Panc1 (cell line): ENCODE measurements at regions not wholly inside any gene's neighbourhood (a gene's known extent, or its start where the extent isn't known, plus 50 kb on each side); places are given as distances from the start of the nearest gene placed in this dataset.

ENCODE experiments used
- ATAC-seq: fragments of 200-7000 bp; cut with Tn5 transposase; 2 replicates; pipeline ENCODE4 v1.9.1; 2020; ENCODE audit warnings: mild to moderate bottlenecking, moderate library complexity
- BruUV-seq: library from RNA; stranded (reverse); fragments of 400-500 nt; replicated peaks from 2 replicates; lab custom pipeline; 2021; lab: Mats Ljungman, UMichigan
- CTCF ChIA-PET: fragments of 300-600 bp; sonication (Branson Sonifier 250); formaldehyde crosslinking; loops from one replicate; lab custom pipeline; 2022; ENCODE audit warnings: antibody characterized with exemption; lab: Charles Lee
- POLR2A ChIA-PET: fragments of 300-600 bp; sonication (Branson Sonifier 250); formaldehyde crosslinking; loops from one replicate; lab custom pipeline; 2022; ENCODE audit warnings: antibody characterized with exemption; lab: Charles Lee
- DNase-seq: peaks from one replicate; pipeline ENCODE4 v3.0.0-alpha.2; 2010; ENCODE audit warnings: low read depth, low spot score
- H3K27ac ChIP-seq: 2 replicates; pipeline ENCODE4 v1.5.1; 2011; ENCODE audit warnings: mild to moderate bottlenecking, low read length, inconsistent platforms
- H3K27me3 ChIP-seq: fragments of 200-500 bp; sonication (Bioruptor generic); 2 replicates; pipeline ENCODE4 v1.6.0; 2014; ENCODE audit warnings: low read length, inconsistent platforms; ENCODE audit not compliant: control insufficient read depth, insufficient read depth
- H3K36me3 ChIP-seq: fragments of 200-500 bp; sonication (Bioruptor generic); 2 replicates; pipeline ENCODE4 v1.5.1; 2014; ENCODE audit warnings: inconsistent platforms, mild to moderate bottlenecking, low read length, moderate library complexity; ENCODE audit not compliant: control insufficient read depth, insufficient read depth
- H3K4me1 ChIP-seq: 2 replicates; pipeline ENCODE4 v1.5.1; 2011; ENCODE audit warnings: inconsistent platforms, mild to moderate bottlenecking, low read length, moderate library complexity; ENCODE audit not compliant: control insufficient read depth, insufficient read depth
- H3K4me3 ChIP-seq, 2 experiments: 2 replicates each; pipeline ENCODE4 v1.5.1; 2011 to 2012; ENCODE audit warnings: low read depth in 2 of 2, low read length in 2 of 2, mild to moderate bottlenecking in 2 of 2, inconsistent platforms in 1 of 2, moderate library complexity in 1 of 2
- H3K9me3 ChIP-seq: fragments of 200-500 bp; sonication (Bioruptor generic); 2 replicates; pipeline ENCODE4 v1.5.1; 2014; ENCODE audit warnings: low read depth, mild to moderate bottlenecking, inconsistent platforms, low read length, moderate library complexity; ENCODE audit not compliant: control insufficient read depth, insufficient read depth
- POLR2AphosphoS5 ChIP-seq: IDR thresholded peaks from 2 replicates; pipeline ENCODE4 v1.6.1; 2012; ENCODE audit warnings: mild to moderate bottlenecking, low read depth, low read length, moderate library complexity
- SIN3A ChIP-seq: IDR thresholded peaks from 2 replicates; pipeline ENCODE4 v1.6.1; 2012; ENCODE audit warnings: low read depth, mild to moderate bottlenecking, low read length, moderate library complexity, borderline replicate concordance; ENCODE audit not compliant: insufficient read depth
- TCF7L2 ChIP-seq: IDR thresholded peaks from 2 replicates; pipeline ENCODE4 v1.6.1; 2011; ENCODE audit warnings: mild to moderate bottlenecking, low read depth, low read length, inconsistent platforms
- in situ Hi-C: cut with HindIII; loops from 2 replicates; pipeline ENCODE4 v1.10.0; 2016; ENCODE audit warnings: low sequenced_read_pairs, low pct_unique_long_range_greater_than_20kb
- intact Hi-C: fragments of 100-400 bp; cut with micrococcal nuclease; formaldehyde crosslinking; loops from one replicate; pipeline ENCODE4 v1.10.0; 2022; ENCODE audit not compliant: unreplicated experiment
- TF ChIP-seq, protein P1 (sequence below), 2 experiments: IDR thresholded peaks; 2 replicates each; pipeline ENCODE4 v1.6.1; 2011 to 2012; ENCODE audit warnings: low read depth in 2 of 2, control low read depth in 1 of 2, low read length in 1 of 2, mild to moderate bottlenecking in 1 of 2, moderate library complexity in 1 of 2; ENCODE audit not compliant: insufficient read depth in 1 of 2
- TF ChIP-seq, protein P2 (sequence below): fragments of 450-650 bp; IDR thresholded peaks from 2 replicates; pipeline ENCODE4 v1.5.1; 2017; ENCODE audit warnings: mild to moderate bottlenecking

DNA sequence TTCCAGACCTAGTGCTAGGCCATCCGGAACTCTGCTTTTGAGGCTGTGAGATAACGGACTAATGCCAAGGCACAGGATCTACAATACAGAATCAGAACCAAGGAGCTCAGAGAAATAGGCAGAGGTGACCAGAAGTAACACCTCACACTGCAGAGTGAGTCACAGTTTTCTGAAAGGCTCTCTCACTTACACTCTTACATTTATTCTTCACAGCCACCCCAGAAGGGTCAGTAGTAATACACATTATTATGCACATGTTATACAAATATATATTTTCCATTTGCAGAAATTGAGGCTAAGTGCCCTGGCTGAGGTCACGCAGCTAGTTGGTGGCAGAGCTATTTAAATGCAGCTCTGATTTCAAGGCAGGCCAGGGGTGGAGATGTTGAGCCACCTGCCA lies 542.5 kb downstream of the OMA1 start:
- Histone ChIP-seq H3K36me3 (no peaks in the 10 kb centered on the region), H3K27ac (no peak overlapping the region), H3K4me3 (no peak overlapping the region), H3K9me3 (no peaks in the 10 kb centered on the region), H3K27me3 (peaks cover 6% of the 10 kb centered on the region), H3K4me1 (no peaks in the 10 kb centered on the region)
- intact Hi-C loops (no loop called here), in situ Hi-C loops (no loop called here)
- BruUV-seq, result no TSS peak
- ChIA-PET CTCF (no interaction called here), POLR2A (no interaction called here)
- DNase-seq, result no peak
- TF ChIP-seq SIN3A, result no peak
- TF ChIP-seq POLR2AphosphoS5, result no peak
- no peak for TF ChIP-seq TCF7L2
- TF ChIP-seq, protein P1, sequence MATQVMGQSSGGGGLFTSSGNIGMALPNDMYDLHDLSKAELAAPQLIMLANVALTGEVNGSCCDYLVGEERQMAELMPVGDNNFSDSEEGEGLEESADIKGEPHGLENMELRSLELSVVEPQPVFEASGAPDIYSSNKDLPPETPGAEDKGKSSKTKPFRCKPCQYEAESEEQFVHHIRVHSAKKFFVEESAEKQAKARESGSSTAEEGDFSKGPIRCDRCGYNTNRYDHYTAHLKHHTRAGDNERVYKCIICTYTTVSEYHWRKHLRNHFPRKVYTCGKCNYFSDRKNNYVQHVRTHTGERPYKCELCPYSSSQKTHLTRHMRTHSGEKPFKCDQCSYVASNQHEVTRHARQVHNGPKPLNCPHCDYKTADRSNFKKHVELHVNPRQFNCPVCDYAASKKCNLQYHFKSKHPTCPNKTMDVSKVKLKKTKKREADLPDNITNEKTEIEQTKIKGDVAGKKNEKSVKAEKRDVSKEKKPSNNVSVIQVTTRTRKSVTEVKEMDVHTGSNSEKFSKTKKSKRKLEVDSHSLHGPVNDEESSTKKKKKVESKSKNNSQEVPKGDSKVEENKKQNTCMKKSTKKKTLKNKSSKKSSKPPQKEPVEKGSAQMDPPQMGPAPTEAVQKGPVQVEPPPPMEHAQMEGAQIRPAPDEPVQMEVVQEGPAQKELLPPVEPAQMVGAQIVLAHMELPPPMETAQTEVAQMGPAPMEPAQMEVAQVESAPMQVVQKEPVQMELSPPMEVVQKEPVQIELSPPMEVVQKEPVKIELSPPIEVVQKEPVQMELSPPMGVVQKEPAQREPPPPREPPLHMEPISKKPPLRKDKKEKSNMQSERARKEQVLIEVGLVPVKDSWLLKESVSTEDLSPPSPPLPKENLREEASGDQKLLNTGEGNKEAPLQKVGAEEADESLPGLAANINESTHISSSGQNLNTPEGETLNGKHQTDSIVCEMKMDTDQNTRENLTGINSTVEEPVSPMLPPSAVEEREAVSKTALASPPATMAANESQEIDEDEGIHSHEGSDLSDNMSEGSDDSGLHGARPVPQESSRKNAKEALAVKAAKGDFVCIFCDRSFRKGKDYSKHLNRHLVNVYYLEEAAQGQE (IDR thresholded peaks at IDR 0.05; ENCODE audit: insufficient read depth in 1 of 2, low read depth in 2 of 2, low read length in 1 of 2), result no peak
- TF ChIP-seq, protein P2, sequence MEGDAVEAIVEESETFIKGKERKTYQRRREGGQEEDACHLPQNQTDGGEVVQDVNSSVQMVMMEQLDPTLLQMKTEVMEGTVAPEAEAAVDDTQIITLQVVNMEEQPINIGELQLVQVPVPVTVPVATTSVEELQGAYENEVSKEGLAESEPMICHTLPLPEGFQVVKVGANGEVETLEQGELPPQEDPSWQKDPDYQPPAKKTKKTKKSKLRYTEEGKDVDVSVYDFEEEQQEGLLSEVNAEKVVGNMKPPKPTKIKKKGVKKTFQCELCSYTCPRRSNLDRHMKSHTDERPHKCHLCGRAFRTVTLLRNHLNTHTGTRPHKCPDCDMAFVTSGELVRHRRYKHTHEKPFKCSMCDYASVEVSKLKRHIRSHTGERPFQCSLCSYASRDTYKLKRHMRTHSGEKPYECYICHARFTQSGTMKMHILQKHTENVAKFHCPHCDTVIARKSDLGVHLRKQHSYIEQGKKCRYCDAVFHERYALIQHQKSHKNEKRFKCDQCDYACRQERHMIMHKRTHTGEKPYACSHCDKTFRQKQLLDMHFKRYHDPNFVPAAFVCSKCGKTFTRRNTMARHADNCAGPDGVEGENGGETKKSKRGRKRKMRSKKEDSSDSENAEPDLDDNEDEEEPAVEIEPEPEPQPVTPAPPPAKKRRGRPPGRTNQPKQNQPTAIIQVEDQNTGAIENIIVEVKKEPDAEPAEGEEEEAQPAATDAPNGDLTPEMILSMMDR, result no peak
- ATAC-seq, result no peak

DNA sequence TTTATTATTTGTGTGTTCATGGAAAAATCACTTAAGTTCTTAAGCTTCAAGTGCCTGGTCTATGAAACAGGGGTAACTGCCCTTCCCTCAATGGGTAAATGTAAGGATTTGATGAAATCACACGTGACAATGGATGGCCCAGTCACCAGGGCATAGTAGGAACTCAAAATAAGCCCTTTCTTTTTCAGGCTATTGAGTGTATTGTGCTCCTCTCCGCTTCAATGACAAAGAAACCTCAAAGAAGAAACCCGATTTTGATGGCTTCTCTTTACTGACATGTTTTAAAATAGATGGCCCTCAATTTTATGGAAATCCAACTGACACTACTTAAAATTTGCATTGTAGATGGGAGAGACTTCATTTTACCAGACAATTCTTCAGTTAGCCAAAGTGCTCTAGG lies 543.5 kb downstream of the OMA1 start:
- Histone ChIP-seq H3K4me3 (no peak overlapping the region), H3K27me3 (peaks cover 2% of the 10 kb centered on the region; the same call in 1 of the 2 replicates), H3K36me3 (no peaks in the 10 kb centered on the region), H3K27ac (no peak overlapping the region), H3K9me3 (no peaks in the 10 kb centered on the region), H3K4me1 (no peaks in the 10 kb centered on the region)
- in situ Hi-C loops, result no loop called here
- TF ChIP-seq SIN3A (no peak), POLR2AphosphoS5 (no peak), TCF7L2 (no peak)
- TF ChIP-seq, protein P2, result no peak
- TF ChIP-seq, protein P1 (IDR thresholded peaks at IDR 0.05; ENCODE audit: insufficient read depth in 1 of 2, low read depth in 2 of 2, low read length in 1 of 2), result no peak
- ATAC-seq, result no peak
- CTCF ChIA-PET, result no interaction called here
- DNase-seq, result no peak
- POLR2A ChIA-PET, result no interaction called here
- BruUV-seq, result no TSS peak
- intact Hi-C loops, result no loop called here
